Esophagus mucosa (tissue), 1 donor: ENCODE measurements at regions not wholly inside any gene's neighbourhood (a gene's known extent, or its start where the extent isn't known, plus 50 kb on each side); places are given as distances from the start of the nearest gene placed in this dataset.

ENCODE experiments used
- ATAC-seq: fragments of 200-7000 bp; cut with Tn5 transposase; one replicate; pipeline ENCODE4 v1.9.1; 2020
- donor health status: DM: yes; HTN: yes; CAD: no.

GRCh38 chr2:145021962-145022665, 502.2 kb upstream of the ZEB2 start:
- ATAC-seq, result no peak

DNA sequence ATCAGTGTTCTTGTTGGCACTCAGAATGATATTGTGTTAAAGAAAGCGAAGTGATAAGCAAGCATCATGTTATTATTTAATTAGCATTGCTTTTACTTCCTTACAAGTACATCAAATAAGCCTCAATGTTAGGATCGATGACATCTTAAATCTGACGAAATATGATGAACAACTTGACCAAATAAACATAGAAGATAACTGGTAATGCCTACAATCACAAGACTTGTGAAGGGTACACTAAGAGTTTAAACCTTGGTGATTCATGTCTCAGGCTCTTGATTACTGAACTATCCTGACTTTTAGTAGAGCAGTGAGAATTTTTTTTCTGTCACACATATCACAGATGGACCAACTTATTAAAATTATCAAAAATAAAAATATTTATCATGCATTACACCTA, 500.8 kb upstream of the ZEB2 start:
- no peak for ATAC-seq

DNA sequence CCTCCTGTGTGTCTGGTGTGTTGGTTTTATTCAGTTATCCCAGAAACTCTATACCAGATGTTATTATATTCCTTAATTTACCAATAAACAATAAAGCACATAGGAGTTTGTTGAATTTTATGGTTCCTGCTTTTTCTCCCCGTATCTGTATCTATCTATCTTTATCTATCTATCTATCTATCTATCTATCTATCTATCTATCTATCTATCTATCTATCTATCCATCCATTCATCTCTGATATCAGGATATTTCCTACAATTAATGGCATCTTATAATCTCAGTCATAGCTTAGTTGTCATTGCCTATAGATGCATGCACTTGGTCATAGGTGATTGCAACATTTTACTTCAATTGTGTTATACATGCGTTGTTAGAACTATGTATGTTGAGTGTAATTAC, 500.2 kb upstream of the ZEB2 start:
- ATAC-seq, result no peak

DNA sequence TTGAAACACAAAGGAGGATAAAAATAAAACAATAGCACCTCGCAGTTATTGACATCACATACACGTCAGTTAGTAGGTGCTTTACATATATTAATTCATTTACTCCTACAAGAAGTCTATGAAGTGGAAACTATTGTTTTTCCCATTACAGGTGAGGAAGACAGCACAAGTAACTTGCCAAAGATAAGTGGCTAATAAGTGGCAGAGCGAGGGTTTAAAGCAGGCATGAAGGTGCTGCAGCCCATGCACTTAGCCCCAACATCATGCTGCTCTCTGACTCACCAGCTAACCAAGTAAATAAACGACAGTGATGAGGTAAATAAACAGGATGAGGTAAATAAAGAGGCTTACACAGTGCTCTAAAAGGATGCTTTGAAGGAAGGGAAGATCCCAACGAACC, 498.6 kb upstream of the ZEB2 start:
- no peak for ATAC-seq

DNA sequence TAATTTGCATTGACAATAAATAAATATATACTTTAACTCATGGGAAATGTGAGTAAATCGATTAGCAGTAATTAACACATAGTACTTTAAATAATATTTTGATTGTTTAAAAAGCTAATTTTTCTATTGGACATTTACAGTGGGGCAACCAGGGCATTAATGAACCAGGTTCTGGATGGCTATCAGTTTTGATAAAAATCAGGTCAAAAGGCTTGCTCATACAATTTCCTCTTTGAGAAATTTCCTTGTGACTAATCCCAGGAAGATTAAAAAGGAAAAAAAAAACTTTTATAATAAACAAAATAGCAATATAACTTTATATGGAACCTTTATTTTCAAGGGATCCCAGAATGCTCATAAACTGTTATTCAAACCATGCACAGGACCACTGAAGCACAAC, 497.2 kb upstream of the ZEB2 start:
- ATAC-seq, result no peak

DNA sequence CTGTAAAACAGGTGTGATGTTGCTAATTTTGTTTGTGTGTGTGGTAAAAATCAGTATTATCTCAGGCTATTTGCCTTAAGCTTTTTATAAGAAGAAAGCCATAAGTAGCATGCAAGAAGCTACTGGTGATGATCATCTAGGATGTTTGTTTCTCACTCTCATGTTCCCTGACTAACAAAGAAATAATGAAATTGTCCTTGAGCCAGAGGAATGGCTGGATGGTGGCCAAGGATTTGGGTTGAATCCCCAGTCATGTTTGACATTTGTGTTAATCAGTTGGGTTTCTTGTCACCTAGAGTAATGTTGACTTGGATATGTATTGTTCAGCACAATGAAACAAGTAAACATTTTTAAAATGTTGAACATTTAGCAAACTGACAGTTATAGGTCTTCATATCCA, 496.8 kb upstream of the ZEB2 start:
- ATAC-seq, result no peak

- no peak for ATAC-seq
Observed at GRCh38 chr2:145015561-145015960, 495.6 kb upstream of the ZEB2 start.

DNA sequence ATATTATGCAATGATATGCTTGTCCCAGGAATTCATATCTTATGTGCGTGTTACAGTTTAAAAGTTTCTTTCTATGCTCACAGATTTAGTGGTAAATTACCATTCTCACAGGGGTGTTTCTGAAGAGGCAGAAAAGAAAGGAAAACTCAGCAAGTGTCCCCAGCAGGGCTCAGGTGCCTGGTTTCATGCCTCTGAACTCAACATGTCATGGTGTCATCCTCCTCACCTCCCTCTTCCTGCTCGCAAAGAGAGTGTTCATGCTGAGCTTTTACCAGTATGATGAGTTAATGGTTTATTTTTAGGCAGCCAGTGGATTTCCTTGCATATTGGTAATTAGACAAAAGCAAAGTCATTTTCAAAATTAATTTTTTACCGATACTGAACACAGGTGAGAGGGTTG, 492.9 kb upstream of the ZEB2 start:
- no peak for ATAC-seq

- peak; percentile 86 for ATAC-seq
Observed at GRCh38 chr2:145012214-145012670, 492.3 kb upstream of the ZEB2 start.

GRCh38 chr2:145010635-145011034, 490.7 kb upstream of the ZEB2 start:
- ATAC-seq, result peak; percentile 22

GRCh38 chr2:145007960-145008263, 488.0 kb upstream of the ZEB2 start:
- ATAC-seq, result no peak

- ATAC-seq, result no peak
Observed at GRCh38 chr2:145007093-145007959, 487.4 kb upstream of the ZEB2 start.

GRCh38 chr2:145002624-145003023, 482.7 kb upstream of the ZEB2 start:
- no peak for ATAC-seq

DNA sequence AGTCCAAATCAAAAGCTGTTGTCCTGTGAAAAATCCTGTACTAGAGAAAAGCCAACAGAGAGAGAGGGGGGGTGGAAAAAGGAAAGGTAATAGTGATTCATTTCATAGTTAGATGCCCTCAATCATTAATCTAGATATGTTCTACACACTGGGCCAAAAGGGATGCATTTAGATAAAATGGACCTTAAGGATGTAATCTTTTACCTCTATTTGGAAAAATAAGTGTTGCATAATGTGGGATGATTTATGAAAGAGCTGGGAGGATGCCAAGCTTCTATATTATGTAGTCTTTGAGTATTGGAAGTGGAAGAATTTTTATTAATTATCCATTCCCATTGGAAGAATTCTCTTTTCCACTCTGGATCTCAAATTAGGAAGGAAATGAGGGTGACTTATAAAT, 480.5 kb upstream of the ZEB2 start:
- ATAC-seq, result no peak

- no peak for ATAC-seq
Observed at GRCh38 chr2:144999936-145000335, 480.0 kb upstream of the ZEB2 start.

GRCh38 chr2:144999071-144999875, 479.4 kb upstream of the ZEB2 start:
- ATAC-seq, result no peak

DNA sequence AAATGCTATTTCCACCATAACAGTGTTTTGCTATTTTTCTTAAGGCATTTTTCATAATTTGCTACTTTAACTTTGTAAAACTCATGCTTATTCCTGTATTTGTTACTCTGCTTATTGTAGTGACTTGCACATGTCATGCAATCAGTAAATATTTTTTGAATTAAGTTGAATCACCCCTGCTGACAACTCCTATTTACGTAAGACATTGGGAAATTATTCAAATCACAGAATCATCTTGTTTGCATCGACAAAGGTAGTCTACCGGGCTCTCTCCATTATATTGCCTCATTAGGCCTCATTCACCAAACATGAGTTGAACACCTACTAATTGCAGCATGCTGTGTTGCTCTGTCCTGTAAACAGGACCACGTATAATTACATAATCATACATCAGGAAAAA, 478.5 kb upstream of the ZEB2 start:
- no peak for ATAC-seq

- no peak for ATAC-seq
Observed at GRCh38 chr2:144996225-144996795, 476.4 kb upstream of the ZEB2 start.

- no peak for ATAC-seq
Observed at GRCh38 chr2:144995482-144995881, 475.6 kb upstream of the ZEB2 start.

- ATAC-seq, result no peak
Observed at GRCh38 chr2:144990661-144991060, 470.7 kb upstream of the ZEB2 start.

- ATAC-seq, result no peak
Observed at GRCh38 chr2:144989579-144990270, 469.8 kb upstream of the ZEB2 start.

DNA sequence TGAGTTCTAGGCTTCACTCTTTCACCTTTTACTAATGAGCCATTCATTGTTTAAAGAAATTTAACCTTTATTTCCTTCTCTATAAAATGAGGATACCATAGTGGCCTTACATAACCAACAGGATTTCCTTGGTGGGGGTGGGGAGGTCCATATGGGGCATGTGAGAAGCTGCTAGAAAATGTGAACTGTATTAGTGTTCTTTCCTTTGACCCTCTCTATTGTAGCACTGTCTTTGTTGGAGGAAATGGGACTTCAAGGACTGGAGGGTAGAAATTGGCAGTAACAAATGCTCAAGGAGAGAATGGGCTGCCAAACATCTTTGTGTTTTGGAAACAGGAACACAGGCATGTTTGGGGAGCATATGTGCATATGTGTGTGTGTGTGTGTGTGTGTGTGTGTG, 468.7 kb upstream of the ZEB2 start:
- no peak for ATAC-seq
